Stimulated activated CD4-positive, alpha-beta T cell treated with anti-CD3 and anti-CD28 coated beads, TNF-alpha, amount 100 ng/mL, for 4 hours (primary cell): ENCODE measurements at regions not wholly inside any gene's neighbourhood (a gene's known extent, or its start where the extent isn't known, plus 50 kb on each side); places are given as distances from the start of the nearest gene placed in this dataset.
"Not testable (repeated sequence)": the region's sequence is repeated elsewhere in the genome, so short reads cannot be mapped to it uniquely, and the experiment has no call there.

Source experiments
- DNase-seq, 3 experiments: peaks; one replicate each; pipeline ENCODE4 v3.0.0-alpha.2; 2020; ENCODE audit warnings: low read depth in 3 of 3

GRCh38 chr10:28391283-28391682 is 88.4 kb upstream of the MPP7 start:
- no peak for DNase-seq

- peak; percentile 18 to 41 (median 18) for DNase-seq
Measured at GRCh38 chr10:28393956-28394568, 91.2 kb upstream of the MPP7 start.

- DNase-seq: no peak
Measured at GRCh38 chr10:28396331-28396730, 93.5 kb upstream of the MPP7 start.

GRCh38 chr10:28397229-28397628 is 94.4 kb upstream of the MPP7 start:
- DNase-seq: no peak

GRCh38 chr10:28400176-28400575 is 97.3 kb upstream of the MPP7 start:
- no peak for DNase-seq

- no peak for DNase-seq
Measured at GRCh38 chr10:28400681-28401080, 97.8 kb upstream of the MPP7 start.

GRCh38 chr10:28402611-28403073 is 99.8 kb upstream of the MPP7 start:
- DNase-seq: not testable (repeated sequence)

GRCh38 chr10:28403090-28403489 is 100.2 kb upstream of the MPP7 start:
- no peak for DNase-seq

GRCh38 chr10:28408237-28408777 is 105.4 kb upstream of the MPP7 start:
- DNase-seq: no peak

GRCh38 chr10:28410420-28411135 is 107.7 kb upstream of the MPP7 start:
- no peak for DNase-seq

- DNase-seq: no peak
Measured at GRCh38 chr10:28411136-28411460, 108.2 kb upstream of the MPP7 start.

- no peak for DNase-seq
Measured at GRCh38 chr10:28411648-28412047, 108.8 kb upstream of the MPP7 start.

- DNase-seq: no peak
Measured at GRCh38 chr10:28418069-28418468, 114.8 kb upstream of the WAC start.

GRCh38 chr10:28425422-28425821 is 107.5 kb upstream of the WAC start:
- DNase-seq: no peak

- DNase-seq: no peak
Measured at GRCh38 chr10:28426392-28427159, 106.3 kb upstream of the WAC start.

- no peak for DNase-seq
Measured at GRCh38 chr10:28427376-28427775, 105.5 kb upstream of the WAC start.

GRCh38 chr10:28429045-28429444 is 103.9 kb upstream of the WAC start:
- DNase-seq: no peak

GRCh38 chr10:28429573-28430216 is 103.2 kb upstream of the WAC start:
- no peak for DNase-seq

- DNase-seq: no peak
Measured at GRCh38 chr10:28431139-28431538, 101.8 kb upstream of the WAC start.

GRCh38 chr10:28432210-28432676 is 100.7 kb upstream of the WAC start:
- DNase-seq: peak in 1 of 3 experiments; percentile 16

- DNase-seq: no peak
Measured at GRCh38 chr10:28434063-28434462, 98.9 kb upstream of the WAC start.

GRCh38 chr10:28442403-28442802 is 90.5 kb upstream of the WAC start:
- no peak for DNase-seq
